ENCODE measurements at regions not wholly inside any gene's neighbourhood (a gene's known extent, or its start where the extent isn't known, plus 50 kb on each side); places are given as distances from the start of the nearest gene placed in this dataset.
A peak's percentile ranks its signal among the peaks of the same experiment; 100 is the strongest.

DNA sequence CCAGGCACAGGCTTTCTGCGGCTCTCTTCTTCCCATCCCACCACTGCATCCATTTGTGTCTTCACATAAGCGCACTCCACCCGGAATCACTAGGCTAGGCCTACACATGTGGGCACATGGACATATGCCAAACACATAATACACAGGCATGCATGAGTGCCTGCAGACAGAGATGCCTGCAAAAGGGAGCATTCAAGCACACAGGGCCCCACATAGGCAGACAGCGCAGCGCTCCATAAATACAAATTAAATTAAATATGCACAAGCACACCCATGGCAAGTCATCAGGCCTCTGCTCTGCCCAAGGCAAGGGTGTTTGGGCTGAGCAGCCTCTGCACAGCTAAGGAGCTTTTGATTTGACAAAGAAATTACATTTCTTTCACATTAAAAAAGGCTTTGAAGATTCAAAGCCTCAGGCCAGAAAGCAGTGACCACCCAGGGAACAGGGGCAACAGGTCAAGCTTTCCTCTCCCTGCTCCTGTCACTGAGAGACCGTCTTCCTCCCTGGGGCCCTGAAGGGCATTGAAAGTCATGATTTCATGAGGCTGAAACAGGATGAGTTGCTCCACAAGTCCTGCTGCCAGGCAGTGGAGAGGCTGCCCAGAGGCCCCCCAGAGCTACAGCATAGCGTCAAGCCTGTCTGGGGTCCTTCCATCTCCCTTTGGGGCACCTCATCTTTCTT lies 134.2 kb upstream of the LRFN2 start:
- DNase-seq (ENCODE audit: low spot score): no peak

DNA sequence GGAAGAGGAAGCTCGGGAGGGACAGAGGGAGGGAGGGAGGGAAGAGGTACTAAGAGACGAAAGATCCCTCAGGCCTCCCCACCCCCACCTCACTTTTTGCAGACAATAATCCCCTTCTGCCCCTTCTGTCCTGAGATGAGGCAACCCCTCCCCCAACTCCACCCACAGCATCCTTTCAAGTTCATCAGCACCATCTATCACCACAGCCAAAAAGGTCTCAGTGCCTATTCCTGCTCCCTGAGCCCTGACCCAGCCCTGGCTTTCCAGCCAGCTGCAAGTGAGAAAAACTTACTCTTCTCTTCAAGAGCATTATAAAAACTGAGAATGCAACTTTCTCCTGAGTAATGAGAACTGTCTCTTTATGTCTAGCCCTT lies 133.2 kb upstream of the LRFN2 start:
- DNase-seq (ENCODE audit: low spot score): no peak

DNA sequence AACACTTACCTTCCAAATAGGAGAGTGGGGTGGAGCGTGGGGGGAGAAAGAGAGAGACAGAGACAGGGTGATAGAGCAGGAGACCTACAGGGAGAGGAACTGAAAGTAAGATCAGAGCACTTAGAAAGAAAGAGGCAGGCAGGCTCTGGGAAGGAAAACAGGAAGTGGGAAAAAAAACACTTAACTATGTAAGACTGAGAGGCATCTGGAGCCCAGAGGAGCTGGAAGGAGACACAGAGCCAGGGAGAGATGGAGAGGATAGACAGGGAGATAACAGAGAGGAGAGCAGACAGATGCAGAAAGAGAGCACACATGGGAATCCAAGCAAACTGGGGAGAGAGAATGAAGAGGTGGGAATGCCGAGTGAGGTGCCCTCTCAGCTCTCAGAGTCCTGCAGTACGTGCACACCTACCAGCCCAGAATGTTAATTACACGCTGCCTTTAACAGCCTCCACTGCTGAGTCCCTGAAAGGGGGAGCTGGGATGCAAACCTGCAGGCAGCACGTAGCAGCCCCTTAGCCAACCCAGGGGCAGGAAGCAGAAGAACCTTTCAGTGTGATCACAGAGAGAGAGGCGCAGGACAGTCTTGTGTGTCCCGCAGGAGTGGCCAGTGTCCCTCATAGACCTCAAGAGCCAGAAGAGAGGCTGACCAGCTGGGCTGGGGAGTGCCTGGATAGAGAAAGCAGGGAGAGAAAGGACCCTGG lies 132.7 kb upstream of the LRFN2 start:
- DNase-seq (ENCODE audit: low spot score): peak; percentile 35

DNA sequence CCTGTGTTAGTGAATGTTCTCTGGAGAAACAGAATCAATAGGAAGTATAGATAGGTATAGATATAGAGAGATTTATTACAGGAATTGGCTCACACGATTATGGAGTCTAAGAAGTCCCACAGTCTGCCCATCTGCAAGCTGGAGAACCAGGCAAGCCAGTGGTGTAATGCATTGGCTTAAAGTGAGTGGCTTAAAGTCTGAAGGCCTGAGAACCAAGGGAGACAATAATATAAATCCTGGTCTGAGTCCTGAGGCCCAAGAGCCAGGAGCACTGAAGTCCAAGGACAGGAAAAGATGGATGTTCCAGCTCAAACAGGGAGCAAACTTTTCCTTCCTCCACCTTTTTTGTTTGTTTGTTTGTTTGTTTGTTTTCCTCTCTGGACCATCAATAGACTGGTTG lies 131.2 kb upstream of the LRFN2 start:
- DNase-seq (ENCODE audit: low spot score): no peak

DNA sequence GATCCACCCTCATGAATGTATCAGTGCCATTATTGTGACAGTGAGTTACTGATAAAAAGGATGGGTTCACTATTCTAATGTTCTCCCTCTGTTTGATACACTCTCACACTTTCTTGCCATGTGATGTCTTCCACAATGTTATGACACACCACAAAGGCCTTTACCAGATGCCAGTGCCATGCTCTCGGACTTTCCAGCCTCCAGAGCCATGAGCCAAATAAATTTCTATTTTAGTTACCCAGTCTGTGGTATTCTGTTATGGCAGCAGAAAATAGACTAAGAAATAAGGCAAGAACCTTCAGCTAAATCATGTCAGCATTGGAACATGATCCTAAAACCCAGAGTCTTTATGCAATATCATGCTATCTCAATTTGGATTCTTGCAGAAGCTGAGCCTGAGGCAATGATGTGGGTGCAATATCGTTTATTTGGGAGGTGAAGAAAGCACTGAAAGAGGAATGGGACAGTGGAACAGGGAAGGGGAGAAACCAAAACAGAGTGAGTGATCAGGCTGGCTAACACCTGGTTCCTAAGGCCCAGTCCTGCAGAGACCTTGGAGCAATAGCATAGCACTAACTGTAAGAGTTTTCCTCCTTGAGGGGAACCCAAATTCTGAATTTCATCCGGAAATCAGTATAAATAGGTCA lies 130.4 kb upstream of the LRFN2 start:
- DNase-seq (ENCODE audit: low spot score): no peak

DNA sequence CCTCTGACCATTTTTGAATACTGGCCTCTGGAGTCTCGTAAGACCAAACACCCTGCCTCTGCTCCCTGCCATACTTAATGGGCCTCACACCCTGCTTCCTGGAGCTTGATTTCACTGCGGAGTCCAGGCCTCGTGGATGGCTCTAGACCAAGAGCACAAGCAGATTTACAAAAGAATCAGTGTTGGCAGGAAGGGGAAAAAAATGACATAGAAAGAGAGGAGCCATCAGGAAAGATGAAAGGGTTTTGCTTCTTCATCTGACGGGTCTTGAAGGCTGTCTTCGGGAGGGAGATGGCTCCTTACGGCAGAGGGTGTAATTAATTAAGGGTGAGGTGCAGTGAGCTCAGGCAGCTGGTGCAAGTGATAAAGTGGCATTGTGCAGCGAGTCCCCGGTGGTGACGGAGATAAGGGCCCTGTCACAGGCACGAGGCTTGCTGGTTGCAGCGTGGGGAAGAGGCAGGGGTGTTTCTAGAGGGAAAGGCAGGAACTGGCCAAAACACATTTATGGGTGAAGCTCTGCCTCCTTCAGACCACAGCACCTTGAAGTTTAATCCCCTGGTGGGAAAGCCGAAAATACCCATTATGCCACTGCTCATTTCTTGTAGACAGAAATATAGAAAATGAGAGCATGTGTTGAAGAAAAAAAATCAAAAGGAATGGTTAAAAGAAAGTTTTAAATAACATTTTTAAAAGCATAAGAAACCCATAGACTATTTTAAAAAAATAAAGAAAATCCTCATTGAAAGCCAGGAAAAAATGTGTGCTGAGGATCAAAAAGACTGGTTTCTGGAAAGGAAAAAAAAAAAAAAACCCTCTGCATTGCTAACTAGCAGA lies 128.6 kb upstream of the LRFN2 start:
- peak; percentile 4 for DNase-seq (ENCODE audit: low spot score)

DNA sequence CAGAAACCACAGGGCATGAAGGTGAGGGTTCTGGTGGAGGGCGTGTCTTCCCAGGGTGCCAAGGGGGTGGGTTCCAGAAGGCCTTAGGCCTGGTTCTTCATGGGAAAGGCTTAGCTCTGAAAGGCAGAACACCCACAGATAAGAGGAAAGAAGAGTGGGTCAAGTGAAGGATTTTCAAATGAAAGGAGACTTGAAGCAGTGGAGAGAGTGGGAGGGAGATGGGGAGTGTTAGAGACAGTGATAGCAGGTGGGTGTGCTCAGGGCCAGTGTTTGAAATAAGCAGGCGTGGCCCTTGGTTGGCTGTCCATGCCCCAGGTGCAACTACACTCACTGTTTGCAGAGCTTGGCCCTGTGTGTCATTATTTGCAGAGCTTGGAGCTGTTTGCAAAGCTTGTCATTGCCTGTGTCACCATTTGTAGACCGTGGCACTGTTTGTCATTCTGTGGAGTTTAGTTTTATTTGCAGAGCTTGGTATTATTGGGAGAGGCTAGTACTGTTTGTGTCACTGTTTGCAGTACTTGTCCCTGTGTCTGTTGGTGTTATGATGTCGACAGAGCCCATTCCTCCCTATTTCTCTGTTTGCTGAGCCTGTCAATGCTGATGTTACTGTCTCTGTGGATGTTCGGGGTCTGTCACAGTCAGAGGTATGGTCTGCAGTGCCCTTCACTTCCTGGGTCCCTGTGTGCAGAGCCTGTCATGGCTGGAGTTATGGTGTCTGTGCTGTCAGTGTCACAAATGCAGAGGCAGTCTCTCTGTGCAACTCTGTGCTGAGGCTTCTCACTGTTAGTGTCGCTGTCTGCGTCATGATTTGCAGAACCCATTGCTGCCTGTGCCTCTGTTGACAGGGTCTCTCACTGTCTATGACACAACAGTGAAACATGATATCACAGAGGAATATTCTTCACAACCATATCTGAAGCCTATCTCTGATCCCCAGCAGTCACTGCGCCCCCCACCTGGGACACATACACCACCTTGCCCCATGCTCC lies 127.7 kb upstream of the LRFN2 start:
- no peak for DNase-seq (ENCODE audit: low spot score)

DNA sequence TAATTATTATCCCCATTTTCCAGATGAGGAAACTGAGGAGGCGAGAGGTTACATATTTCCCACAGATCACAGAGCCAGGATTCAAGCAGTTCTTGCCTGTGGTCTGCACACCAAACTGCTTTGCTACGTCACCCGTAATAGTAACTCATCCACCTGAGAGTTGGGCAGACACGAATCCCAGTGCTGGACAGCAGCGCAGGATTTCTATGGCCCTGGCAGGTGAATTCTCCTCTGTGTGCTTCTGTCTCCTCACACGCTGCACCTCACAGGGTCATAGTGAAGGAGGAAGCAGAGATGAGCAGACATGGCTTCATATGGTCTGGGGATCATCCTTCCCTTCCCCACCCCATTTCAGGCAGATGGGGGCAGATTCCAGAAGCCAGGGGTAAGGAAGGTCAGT lies 127.0 kb upstream of the LRFN2 start:
- DNase-seq (ENCODE audit: low spot score): no peak

DNA sequence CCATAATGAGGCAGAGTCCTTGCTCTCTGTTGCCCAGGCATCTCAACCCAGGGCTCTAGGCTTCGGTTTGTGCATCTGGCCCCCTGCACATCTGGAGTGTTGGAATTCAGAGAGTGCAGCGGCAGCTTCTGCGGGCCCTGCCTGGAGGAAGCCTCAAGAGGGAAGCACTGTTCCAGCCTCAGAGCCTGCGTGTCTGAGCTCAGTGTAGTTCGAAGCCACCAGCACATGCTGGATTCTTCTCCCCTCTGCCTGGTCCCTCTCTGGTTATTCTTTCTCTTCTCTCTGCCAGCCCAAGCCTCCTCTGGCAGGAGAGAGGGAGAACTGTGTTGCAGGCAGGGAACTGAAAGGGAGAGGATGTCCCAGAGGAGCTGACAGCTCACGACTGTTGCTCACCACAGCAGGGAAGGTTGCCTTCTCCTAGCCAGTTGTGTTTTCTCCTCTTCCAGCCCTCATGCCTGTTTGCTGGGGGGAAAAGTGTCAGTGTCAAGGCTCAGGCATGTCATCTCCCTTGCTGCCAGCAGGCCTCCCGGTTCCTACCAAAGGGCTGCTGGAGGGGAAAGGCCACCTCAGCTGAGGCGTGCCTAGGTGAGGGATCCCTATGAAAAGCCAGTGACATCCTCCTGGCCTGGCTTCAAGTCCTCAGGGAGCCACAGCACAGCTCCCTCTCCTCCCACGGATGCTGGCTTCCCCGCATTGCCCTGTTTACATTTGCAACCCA lies 126.0 kb upstream of the LRFN2 start:
- DNase-seq (ENCODE audit: low spot score): no peak

DNA sequence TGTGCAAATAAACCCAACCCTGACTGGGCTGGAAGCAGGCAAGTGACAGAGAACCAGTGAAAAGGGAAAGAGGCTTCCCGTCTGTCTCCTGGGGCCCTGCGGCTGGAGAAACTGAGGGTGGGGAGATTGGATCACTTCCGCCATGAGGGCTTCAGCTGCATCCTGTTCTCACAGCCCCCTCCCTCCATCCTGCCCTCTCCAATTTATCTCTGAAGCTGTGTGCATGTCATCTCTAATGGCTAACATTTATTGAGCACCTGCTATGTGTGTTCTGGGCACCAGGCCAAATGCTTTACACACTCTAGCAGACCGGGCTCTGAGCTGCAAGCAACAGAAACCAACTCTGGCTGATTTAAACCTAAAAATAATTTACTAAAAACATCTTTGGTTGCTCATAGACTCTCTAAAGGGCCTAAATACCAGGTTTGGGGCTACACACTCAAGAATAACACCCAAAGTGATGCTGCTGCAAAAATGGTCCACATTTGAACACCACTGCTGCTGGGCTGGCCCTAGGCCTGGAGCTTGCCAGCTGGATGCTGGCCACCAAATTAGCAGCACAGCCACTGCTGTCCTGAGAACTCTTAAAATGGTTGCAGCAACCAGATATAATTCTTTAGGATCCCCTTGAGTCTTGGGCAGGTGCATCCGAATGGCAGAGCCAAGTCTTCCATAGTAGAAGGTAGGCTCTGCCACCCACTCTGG lies 123.6 kb upstream of the LRFN2 start:
- DNase-seq (ENCODE audit: low spot score): no peak

DNA sequence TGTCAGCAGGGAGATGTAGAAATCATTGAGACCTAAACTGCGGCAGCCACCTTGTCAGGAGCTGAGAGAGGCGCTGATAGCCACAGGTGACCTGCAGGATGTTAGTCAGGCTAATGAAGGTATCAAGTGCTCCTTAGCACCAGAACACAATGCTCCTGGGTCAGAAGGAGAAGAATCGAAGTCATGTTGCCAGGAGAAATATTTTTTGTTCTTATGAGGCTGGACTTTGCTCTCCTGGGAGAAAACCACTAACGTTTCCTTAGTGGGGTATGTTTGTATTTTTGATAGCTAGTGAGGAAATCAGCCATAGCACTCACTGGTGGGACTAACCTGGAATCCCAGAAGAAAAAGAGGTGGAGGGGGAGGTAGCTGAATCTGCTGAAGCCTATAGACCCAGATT lies 120.9 kb upstream of the LRFN2 start:
- DNase-seq (ENCODE audit: low spot score): no peak

DNA sequence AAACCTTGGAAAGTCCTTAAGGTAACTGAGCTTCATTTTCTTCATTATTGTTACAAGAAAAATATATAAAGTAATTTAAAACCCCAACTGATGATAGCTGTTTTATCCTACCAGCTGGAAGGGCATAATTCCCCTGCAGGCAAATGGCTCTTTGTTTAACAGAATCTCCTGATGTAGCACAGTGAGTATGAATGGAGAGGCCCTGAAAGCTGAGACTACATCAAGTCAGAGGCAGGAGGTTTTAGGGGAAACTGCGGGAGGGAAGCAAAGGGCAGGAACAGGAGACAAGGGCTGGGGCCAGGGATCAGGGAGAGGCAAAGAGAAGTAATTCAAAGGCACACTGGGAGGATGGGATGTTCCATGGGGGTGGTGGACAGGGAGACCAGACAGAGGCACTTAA lies 119.0 kb upstream of the LRFN2 start:
- DNase-seq (ENCODE audit: low spot score): no peak

DNA sequence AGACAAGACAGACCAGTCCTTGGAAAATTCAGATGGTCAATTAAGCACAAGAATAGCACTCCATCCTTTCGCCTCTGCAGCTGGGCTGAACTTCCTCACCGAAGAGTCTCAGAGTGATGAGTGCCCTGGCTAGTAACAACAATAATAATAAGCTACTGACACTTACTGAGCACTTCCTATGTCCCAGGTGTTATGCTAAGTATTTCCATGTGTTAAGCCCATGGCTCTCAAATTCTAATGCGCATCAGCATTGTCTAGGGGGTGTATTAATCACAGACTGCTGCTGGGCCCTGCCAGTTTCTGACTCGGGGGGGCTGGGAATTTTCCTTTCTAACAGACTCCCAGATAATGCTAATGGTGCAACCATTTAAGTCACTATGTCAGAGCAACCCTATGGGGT lies 118.2 kb upstream of the LRFN2 start:
- no peak for DNase-seq (ENCODE audit: low spot score)

DNA sequence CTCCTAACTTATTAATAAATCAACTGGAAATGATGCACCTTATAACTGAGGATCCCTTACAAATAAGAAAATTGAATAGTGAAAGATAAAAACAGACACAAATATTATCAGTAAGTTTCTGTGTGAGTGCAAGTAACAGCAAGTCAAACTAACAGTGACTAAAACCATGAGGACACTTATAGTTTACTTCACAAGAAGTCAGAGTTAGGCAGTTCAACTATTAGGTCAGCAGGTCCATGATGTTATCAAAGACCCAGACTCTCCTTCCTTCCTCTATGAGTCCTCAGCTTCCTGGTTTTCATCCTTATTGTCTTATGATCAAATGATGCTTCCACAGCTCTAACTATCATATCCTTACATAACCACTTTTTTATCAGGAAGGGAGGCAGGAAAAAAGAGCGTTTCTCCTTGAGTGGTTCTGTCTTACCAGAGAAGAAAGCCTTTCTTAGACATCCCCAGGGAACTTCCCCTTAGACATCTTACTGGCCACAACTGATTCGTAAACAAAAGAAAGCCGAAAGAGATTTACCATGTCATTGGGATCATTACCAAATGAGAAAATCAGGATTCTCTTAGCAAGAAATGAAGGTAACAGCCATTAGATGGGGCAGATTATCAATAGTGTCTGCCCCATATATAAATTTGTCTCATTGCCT lies 114.3 kb upstream of the LRFN2 start:
- DNase-seq (ENCODE audit: low spot score): no peak

DNA sequence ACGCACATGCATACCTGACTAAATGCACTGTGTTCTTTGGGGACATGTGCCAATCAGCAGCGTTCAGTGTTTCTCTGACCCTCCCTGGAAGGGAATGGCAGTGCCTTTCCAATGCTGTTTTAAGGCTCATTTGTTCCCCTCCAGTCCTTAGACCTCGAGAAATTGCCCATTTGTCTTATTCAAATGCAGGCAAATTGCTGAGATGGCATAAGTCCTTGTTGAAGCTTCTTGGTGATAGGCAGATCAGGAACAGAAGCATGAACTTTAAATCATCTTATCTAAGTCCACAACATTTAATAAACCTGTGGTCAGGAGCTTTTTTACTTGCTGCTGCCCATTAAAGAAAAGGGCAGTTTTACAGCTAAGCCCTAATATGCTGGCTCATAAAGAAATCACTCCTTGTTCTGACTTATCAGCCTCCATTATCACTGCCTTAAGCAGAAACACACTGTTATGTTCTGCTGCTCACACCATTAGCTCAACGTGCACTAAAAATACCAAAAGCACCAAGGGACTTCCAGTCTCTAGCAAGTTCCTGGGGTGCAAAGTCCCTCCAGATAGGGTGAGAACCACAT lies 112.9 kb upstream of the LRFN2 start:
- no peak for DNase-seq (ENCODE audit: low spot score)

DNA sequence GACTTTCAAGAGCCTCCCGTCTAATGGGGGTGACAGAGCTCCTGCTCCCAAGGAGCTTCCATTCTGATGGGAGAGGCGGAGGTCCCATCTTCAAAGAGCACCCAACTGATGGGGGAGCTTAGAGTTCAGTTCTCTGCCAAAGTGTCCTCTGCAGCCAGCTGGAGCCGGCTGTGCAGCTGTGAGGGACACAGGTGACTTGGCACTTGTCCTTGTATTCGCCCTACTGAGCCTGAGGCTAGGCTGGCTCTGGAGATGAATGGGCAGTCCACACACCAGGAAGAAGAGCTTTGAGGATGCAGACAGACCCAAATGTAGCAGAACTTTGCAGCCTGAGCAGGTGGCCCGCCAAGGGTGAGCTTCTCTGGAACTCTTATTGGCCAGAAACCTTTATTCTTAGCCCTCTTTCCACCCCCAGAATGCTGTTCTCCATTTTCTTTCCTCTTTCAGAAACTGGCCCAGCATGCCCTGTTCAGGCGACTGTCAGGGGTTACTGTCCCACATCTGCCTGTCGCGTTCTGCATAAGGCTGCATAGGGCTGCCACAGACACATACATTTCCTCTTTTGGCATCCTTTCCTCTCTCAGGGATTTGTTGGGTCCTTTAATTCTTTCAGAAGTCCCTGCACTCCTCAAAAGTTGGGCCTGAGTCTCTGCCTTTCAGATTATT lies 108.7 kb upstream of the LRFN2 start:
- no peak for DNase-seq (ENCODE audit: low spot score)

DNA sequence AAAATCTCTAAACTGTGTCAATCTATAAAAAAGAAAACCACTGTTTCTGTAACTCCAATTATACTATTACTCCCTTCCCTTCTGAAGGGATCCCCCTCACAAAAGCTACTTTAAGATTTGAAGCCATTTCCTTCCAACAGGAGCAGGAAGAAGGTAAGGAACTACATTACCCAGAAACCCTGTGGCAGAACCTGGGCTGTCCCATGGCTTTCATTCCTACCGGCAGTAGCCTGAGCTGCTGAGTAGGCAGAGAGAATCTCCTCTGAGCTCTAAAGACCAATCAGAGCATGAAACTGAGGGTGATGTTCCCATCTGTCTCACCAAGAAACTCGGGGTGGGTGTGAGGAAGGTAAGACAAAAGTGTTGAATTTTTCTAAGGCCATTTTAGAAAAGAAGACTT lies 108.0 kb upstream of the LRFN2 start:
- DNase-seq (ENCODE audit: low spot score): no peak

DNA sequence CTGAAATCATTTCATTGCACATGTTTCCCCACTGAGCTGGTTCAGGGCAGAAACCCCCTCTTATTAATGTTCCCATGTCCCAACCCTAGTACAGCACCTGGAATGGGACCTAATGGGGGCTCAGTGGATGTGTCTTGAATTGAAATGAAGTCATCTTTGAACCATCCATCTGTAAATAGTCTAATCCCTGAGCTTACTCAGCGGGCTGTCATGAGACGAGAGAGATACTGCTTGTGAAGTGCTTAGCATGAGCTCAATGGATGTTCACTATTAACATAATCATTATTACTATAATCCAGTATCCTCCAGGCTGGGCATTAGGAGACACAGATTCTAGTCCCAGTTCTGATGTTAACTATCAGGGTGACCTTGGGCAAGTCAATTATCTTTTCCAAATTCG lies 106.6 kb upstream of the LRFN2 start:
- no peak for DNase-seq (ENCODE audit: low spot score)

DNA sequence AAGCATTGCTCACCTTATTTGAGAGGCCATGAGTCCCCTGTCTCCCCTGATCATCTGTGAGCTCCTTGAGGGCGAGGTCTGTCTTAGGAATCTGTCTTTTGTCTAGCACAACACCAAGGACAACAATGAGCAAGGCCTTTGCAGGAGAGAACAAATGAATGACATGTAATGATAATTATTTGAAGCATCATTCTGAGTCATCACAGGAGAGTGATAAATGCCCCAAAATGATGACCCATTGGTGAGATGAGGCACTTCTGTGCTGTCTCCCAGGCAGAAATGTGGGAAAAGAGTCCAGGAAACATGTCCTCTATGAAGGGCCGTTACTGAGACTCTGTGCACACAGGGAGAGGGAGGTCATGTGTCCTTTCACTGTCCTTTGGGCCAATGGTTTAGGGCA lies 105.2 kb upstream of the LRFN2 start:
- DNase-seq (ENCODE audit: low spot score): no peak

All from globus pallidus (tissue), 1 donor.